SK-N-SH (cell line): ENCODE measurements at regions not wholly inside any gene's neighbourhood (a gene's known extent, or its start where the extent isn't known, plus 50 kb on each side); places are given as distances from the start of the nearest gene placed in this dataset.

Experiments used
- CTCF ChIA-PET: fragments of 300-600, 350-600 bp; formaldehyde crosslinking; extraction: SDS; loops from one replicate; lab custom pipeline; 2021; lab: Yijun Ruan, JAX
- POLR2A ChIA-PET: fragments of 350-600 bp; sonication (Branson Sonifier 250); formaldehyde crosslinking; extraction: SDS; loops from one replicate; lab custom pipeline; 2020; ENCODE audit warnings: antibody characterized with exemption, inconsistent platforms; lab: Yijun Ruan, JAX
- DNase-seq: peaks from one replicate; pipeline ENCODE4 v3.0.0; 2012
- H2AFZ ChIP-seq: fragments of 200-600 bp; sonication (generic); 2 replicates; pipeline ENCODE4 v1.8.1; 2016; ENCODE audit warnings: antibody characterized with exemption, mild to moderate bottlenecking, low read depth
- H3F3A ChIP-seq: fragments of 200-600 bp; sonication (generic); replicated peaks from 2 replicates; pipeline ENCODE3; 2016; ENCODE audit warnings: antibody characterized with exemption, mild to moderate bottlenecking; ENCODE audit not compliant: insufficient read depth
- H3K27ac ChIP-seq, 2 experiments: fragments of 200-500 bp in 1 of 2; fragments of 200-600 bp in 1 of 2; sonication (Bioruptor generic) in 1 of 2; sonication (generic), shearing (Covaris generic) in 1 of 2; 2 replicates each; pipeline versions ENCODE4 v1.5.1 to v1.6.1; 2014 to 2016; ENCODE audit warnings: low read depth in 2 of 2, inconsistent platforms in 1 of 2, low read length in 1 of 2, mild to moderate bottlenecking in 1 of 2, mixed read lengths in 1 of 2
- H3K27me3 ChIP-seq: fragments of 200-600 bp; sonication (generic), shearing (Covaris generic); 2 replicates; pipeline ENCODE4 v1.6.1; 2016; ENCODE audit warnings: mixed run types; ENCODE audit not compliant: insufficient read depth
- H3K36me3 ChIP-seq, 2 experiments: fragments of 200-500 bp in 1 of 2; fragments of 200-600 bp in 1 of 2; sonication (Bioruptor generic) in 1 of 2; sonication (generic) in 1 of 2; replicated peaks in 1 of 2; 2 replicates each; pipeline versions ENCODE3 to v1.5.1; 2014 to 2016; ENCODE audit warnings: low read length in 1 of 2, mild to moderate bottlenecking in 1 of 2; ENCODE audit not compliant: insufficient read depth in 2 of 2, control insufficient read depth in 1 of 2
- H3K4me1 ChIP-seq, 2 experiments: fragments of 200-500 bp in 1 of 2; fragments of 200-600 bp in 1 of 2; sonication (Bioruptor generic) in 1 of 2; sonication (generic), shearing (Covaris generic) in 1 of 2; 2 replicates each; pipeline versions ENCODE4 v1.5.1 to v1.6.1; 2014 to 2016; ENCODE audit warnings: low read depth in 1 of 2, low read length in 1 of 2, mixed run types in 1 of 2; ENCODE audit not compliant: insufficient read depth in 2 of 2, control insufficient read depth in 1 of 2
- H3K4me2 ChIP-seq: fragments of 200-600 bp; sonication (generic), shearing (Covaris generic); 2 replicates; pipeline ENCODE4 v1.6.1; 2017; ENCODE audit warnings: mixed run types
- H3K4me3 ChIP-seq, 2 experiments: fragments of 200-500 bp in 1 of 2; fragments of 200-600 bp in 1 of 2; sonication (Bioruptor generic) in 1 of 2; sonication (generic), shearing (Covaris generic) in 1 of 2; 2 replicates each; pipeline versions ENCODE4 v1.5.1 to v1.8.1; 2014 to 2016; ENCODE audit warnings: low read depth in 2 of 2, inconsistent platforms in 1 of 2, low read length in 1 of 2, mild to moderate bottlenecking in 1 of 2, mixed read lengths in 1 of 2, moderate library complexity in 1 of 2
- H3K79me2 ChIP-seq: fragments of 200-600 bp; sonication (generic); 2 replicates; pipeline ENCODE4 v1.8.1; 2017; ENCODE audit warnings: mild to moderate bottlenecking; ENCODE audit not compliant: insufficient read depth
- H3K9ac ChIP-seq: fragments of 200-600 bp; sonication (generic); 2 replicates; pipeline ENCODE4 v1.6.1; 2017; ENCODE audit warnings: mixed run types
- H3K9me2 ChIP-seq: fragments of 200-600 bp; sonication (generic); 2 replicates; pipeline ENCODE4 v1.6.1; 2017; ENCODE audit warnings: mixed run types
- H3K9me3 ChIP-seq: fragments of 200-600 bp; sonication (generic); 2 replicates; pipeline ENCODE4 v1.6.1; 2017; ENCODE audit warnings: mixed run types, mild to moderate bottlenecking, moderate library complexity
- H4K20me1 ChIP-seq: fragments of 200-600 bp; sonication (generic); 2 replicates; pipeline ENCODE4 v1.6.1; 2017; ENCODE audit warnings: mild to moderate bottlenecking, mixed run types; ENCODE audit not compliant: insufficient read depth
- CHD2 ChIP-seq: fragments of 150-350 bp; IDR thresholded peaks from 2 replicates; pipeline ENCODE4 v1.6.1; 2018; ENCODE audit warnings: low read length; ENCODE audit not compliant: partially characterized antibody
- CTCF ChIP-seq: fragments of 200-600 bp; sonication (generic); IDR thresholded peaks from 2 replicates; pipeline ENCODE4 v1.6.1; 2017; ENCODE audit warnings: antibody characterized with exemption, mild to moderate bottlenecking, moderate library complexity
- ELF1 ChIP-seq: IDR thresholded peaks from 2 replicates; pipeline ENCODE4 v1.4.0; 2012
- FOSL2 ChIP-seq: IDR thresholded peaks from 2 replicates; pipeline ENCODE4 v1.4.0; 2012; ENCODE audit warnings: low read depth, mild to moderate bottlenecking, moderate library complexity, borderline replicate concordance
- FOXM1 ChIP-seq: IDR thresholded peaks from 2 replicates; pipeline ENCODE4 v1.4.0; 2012; ENCODE audit warnings: low read depth, mild to moderate bottlenecking
- IRF3 ChIP-seq: fragments of 150-350 bp; IDR thresholded peaks from 2 replicates; pipeline ENCODE4 v1.6.1; 2016; ENCODE audit warnings: mild to moderate bottlenecking, low read depth, low read length
- JUND ChIP-seq: IDR thresholded peaks from 2 replicates; pipeline ENCODE4 v1.4.0; 2012
- MEF2A ChIP-seq: IDR thresholded peaks from 2 replicates; pipeline ENCODE4 v1.4.0; 2012; ENCODE audit warnings: low read depth, borderline replicate concordance
- MXI1 ChIP-seq: IDR thresholded peaks from 2 replicates; pipeline ENCODE4 v1.6.1; 2012; ENCODE audit warnings: mild to moderate bottlenecking, low read depth, low read length, improper control_type of control experiment
- NFIC ChIP-seq: IDR thresholded peaks from 2 replicates; pipeline ENCODE4 v1.4.0; 2012; ENCODE audit warnings: borderline replicate concordance
- NRF1 ChIP-seq: IDR thresholded peaks from 2 replicates; pipeline ENCODE4 v1.6.1; 2012; ENCODE audit warnings: low read depth, mild to moderate bottlenecking, low read length
- PBX3 ChIP-seq: IDR thresholded peaks from 2 replicates; pipeline ENCODE4; 2012
- REST ChIP-seq: IDR thresholded peaks from 2 replicates; pipeline ENCODE4 v1.6.1; 2012; ENCODE audit warnings: mild to moderate bottlenecking, low read depth, low read length, moderate library complexity
- RFX5 ChIP-seq: IDR thresholded peaks from 2 replicates; pipeline ENCODE4 v1.6.1; 2012; ENCODE audit warnings: mild to moderate bottlenecking, improper control_type of control experiment, low read length
- SIN3A ChIP-seq: IDR thresholded peaks from 2 replicates; pipeline ENCODE4 v1.6.1; 2012; ENCODE audit warnings: low read depth, mild to moderate bottlenecking, low read length, moderate library complexity, borderline replicate concordance
- SMC3 ChIP-seq: IDR thresholded peaks from 2 replicates; pipeline ENCODE4 v1.6.1; 2012; ENCODE audit warnings: low read depth, low read length, improper control_type of control experiment
- TEAD4 ChIP-seq: IDR thresholded peaks from 2 replicates; pipeline ENCODE4 v1.4.0; 2012; ENCODE audit warnings: mild to moderate bottlenecking, borderline replicate concordance; ENCODE audit not compliant: insufficient read depth
- USF2 ChIP-seq: fragments of 150-350 bp; IDR thresholded peaks from 2 replicates; pipeline ENCODE4 v1.6.1; 2017; ENCODE audit warnings: antibody characterized with exemption, low read length, low read depth, borderline replicate concordance
- WGBS: methylation state at CpG from one replicate; pipeline ENCODE4 v1.1.6; 2017; ENCODE audit warnings: low lambda C conversion rate; 5-methylcytosine and 5-hydroxymethylcytosine counted together

- no peak for TF ChIP-seq IRF3
- TF ChIP-seq SIN3A: no peak
Measured at GRCh38 chr4:144371485-144371884, 231.0 kb upstream of the GYPA start (continued).

GRCh38 chr4:144374065-144374464 is 233.5 kb upstream of the GYPA start:
- H4K20me1 ChIP-seq: no peaks in the 10 kb centered on the region
- no peaks in the 10 kb centered on the region for H3K4me1 ChIP-seq
- TF ChIP-seq MEF2A: no peak
- TF ChIP-seq, all 33 proteins: peak for 0
- no peak overlapping the region for H3K4me3 ChIP-seq
- no peak overlapping the region for H3K9ac ChIP-seq
- H2AFZ ChIP-seq: no peak overlapping the region
- H3K36me3 ChIP-seq: no peaks in the 10 kb centered on the region
- no peak overlapping the region for H3K27ac ChIP-seq
- H3K4me2 ChIP-seq: no peak overlapping the region
- no peaks in the 10 kb centered on the region for H3K9me3 ChIP-seq
- 5% methylated on average over 5 of the region's 5 CpGs for WGBS
- H3K9me2 ChIP-seq: no peaks in the 10 kb centered on the region
- no peaks in the 10 kb centered on the region for H3F3A ChIP-seq
- no peaks in the 10 kb centered on the region for H3K79me2 ChIP-seq
- no peak for DNase-seq
- H3K27me3 ChIP-seq: peaks cover 14% of the 10 kb centered on the region; the same call in 1 of the 2 replicates
- ChIA-PET POLR2A (no interaction called here), CTCF (no interaction called here)

GRCh38 chr4:144376866-144377265 is 236.3 kb upstream of the GYPA start:
- no peaks in the 10 kb centered on the region for H3K4me1 ChIP-seq
- WGBS: 8% methylated on average over 2 of the region's 2 CpGs

More at GRCh38 chr4:144376866-144377265, 236.3 kb upstream of the GYPA start:
- no peak overlapping the region for H3K9ac ChIP-seq
- H3F3A ChIP-seq: no peaks in the 10 kb centered on the region
- no peaks in the 10 kb centered on the region for H3K9me3 ChIP-seq
- H3K4me3 ChIP-seq: no peak overlapping the region
- no peak overlapping the region for H2AFZ ChIP-seq
- no peaks in the 10 kb centered on the region for H3K9me2 ChIP-seq
- POLR2A ChIA-PET: no interaction called here
- CTCF ChIA-PET: no interaction called here
- no peaks in the 10 kb centered on the region for H3K36me3 ChIP-seq
- H3K27ac ChIP-seq: no peak overlapping the region
- DNase-seq: no peak
- no peaks in the 10 kb centered on the region for H3K79me2 ChIP-seq
- no peaks in the 10 kb centered on the region for H4K20me1 ChIP-seq
- H3K4me2 ChIP-seq: no peak overlapping the region
- peaks cover 14% of the 10 kb centered on the region; the same call in 1 of the 2 replicates for H3K27me3 ChIP-seq
- TF ChIP-seq ELF1 (no peak), RFX5 (no peak), FOXM1 (no peak), CTCF (no peak), MXI1 (no peak), NFIC (no peak), NRF1 (no peak), SIN3A (no peak), CHD2 (no peak), REST (no peak), PBX3 (no peak), JUND (no peak), TEAD4 (no peak), FOSL2 (no peak), SMC3 (no peak), USF2 (no peak)
